H1 (cell line): ENCODE measurements at regions not wholly inside any gene's neighbourhood (a gene's known extent, or its start where the extent isn't known, plus 50 kb on each side); places are given as distances from the start of the nearest gene placed in this dataset.

Experiments used
- USF2 ChIP-seq: IDR thresholded peaks from 2 replicates; pipeline ENCODE4 v1.6.1; 2011; ENCODE audit warnings: low read length, improper control_type of control experiment

- no peak for TF ChIP-seq USF2
Measured at GRCh38 chr7:84337429-84337828, 142.8 kb upstream of the SEMA3A start (continued).
